HG03064 (cell line): ENCODE measurements at regions not wholly inside any gene's neighbourhood (a gene's known extent, or its start where the extent isn't known, plus 50 kb on each side); places are given as distances from the start of the nearest gene placed in this dataset.
A peak's percentile ranks its signal among the peaks of the same experiment; 100 is the strongest.

Experiments used
- ATAC-seq: cut with Tn5 transposase; IDR thresholded peaks from one replicate; pipeline ENCODE4 v1.9.1; 2021; ENCODE audit warnings: low read depth; ENCODE audit not compliant: unreplicated experiment

GRCh38 chr7:88449410-88449809, 142.7 kb upstream of the STEAP4 start:
- no peak for ATAC-seq

GRCh38 chr7:88442413-88442812, 135.7 kb upstream of the STEAP4 start:
- ATAC-seq = no peak

- no peak for ATAC-seq
These were observed 130.4 kb upstream of the STEAP4 start for GRCh38 chr7:88437132-88437531.

- ATAC-seq = no peak
These were observed 125.6 kb upstream of the STEAP4 start for GRCh38 chr7:88432301-88432700.

GRCh38 chr7:88431882-88432281, 125.2 kb upstream of the STEAP4 start:
- ATAC-seq = no peak

- no peak for ATAC-seq
These were observed 122.7 kb upstream of the STEAP4 start for GRCh38 chr7:88429382-88429781.

- ATAC-seq = no peak
These were observed 95.8 kb upstream of the STEAP4 start for GRCh38 chr7:88402529-88402928.

- no peak for ATAC-seq
These were observed 94.4 kb upstream of the STEAP4 start for GRCh38 chr7:88401009-88401623.

- ATAC-seq = no peak
These were observed 93.1 kb upstream of the STEAP4 start for GRCh38 chr7:88399696-88400240.

GRCh38 chr7:88399036-88399435, 92.3 kb upstream of the STEAP4 start:
- ATAC-seq = no peak

GRCh38 chr7:88398459-88398858, 91.8 kb upstream of the STEAP4 start:
- ATAC-seq = no peak

- ATAC-seq = peak; percentile 31
These were observed 90.2 kb upstream of the STEAP4 start for GRCh38 chr7:88396948-88397322.

- ATAC-seq = peak; percentile 62
These were observed 89.7 kb upstream of the STEAP4 start for GRCh38 chr7:88396295-88396947.

GRCh38 chr7:88395715-88396114, 89.0 kb upstream of the STEAP4 start:
- ATAC-seq = no peak

GRCh38 chr7:88391247-88391646, 84.6 kb upstream of the STEAP4 start:
- no peak for ATAC-seq

GRCh38 chr7:88387368-88387767, 80.7 kb upstream of the STEAP4 start:
- ATAC-seq = no peak

GRCh38 chr7:88386665-88387156, 80.0 kb upstream of the STEAP4 start:
- ATAC-seq = no peak

- ATAC-seq = no peak
These were observed 70.7 kb upstream of the STEAP4 start for GRCh38 chr7:88377434-88377833.

GRCh38 chr7:88368686-88369085, 62.0 kb upstream of the STEAP4 start:
- no peak for ATAC-seq

GRCh38 chr7:88366845-88367244, 60.2 kb upstream of the STEAP4 start:
- ATAC-seq = no peak

- no peak for ATAC-seq
These were observed 57.2 kb upstream of the STEAP4 start for GRCh38 chr7:88363869-88364268.

GRCh38 chr7:88363249-88363648, 56.6 kb upstream of the STEAP4 start:
- ATAC-seq = no peak
